ENCODE measurements at regions not wholly inside any gene's neighbourhood (a gene's known extent, or its start where the extent isn't known, plus 50 kb on each side); places are given as distances from the start of the nearest gene placed in this dataset.

DNA sequence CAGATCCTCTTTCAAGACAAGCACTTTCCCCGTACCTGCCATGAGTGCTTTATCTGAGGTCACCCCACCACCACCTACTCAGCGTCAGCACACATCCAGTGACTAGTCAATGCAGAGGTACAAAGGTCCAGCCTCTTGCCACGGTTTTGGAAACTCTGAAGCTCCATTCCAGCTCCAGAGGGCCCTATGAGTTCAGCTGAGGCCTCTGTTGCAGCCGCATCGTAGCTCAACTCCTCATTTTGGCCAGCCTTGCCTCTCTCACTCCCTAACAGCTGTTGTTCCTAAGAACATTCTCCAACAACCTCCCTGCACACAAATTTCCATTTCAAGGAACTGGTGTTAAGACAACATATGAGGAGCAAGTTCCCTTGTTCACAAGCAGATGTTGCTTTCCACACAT lies 405.1 kb upstream of the PROK2 start:
- no peak for TF ChIP-seq CREB1 (CRISPR knock-in tag; IDR thresholded peaks at IDR 0.05; ENCODE audit: low read depth)
- TF ChIP-seq, protein P1, sequence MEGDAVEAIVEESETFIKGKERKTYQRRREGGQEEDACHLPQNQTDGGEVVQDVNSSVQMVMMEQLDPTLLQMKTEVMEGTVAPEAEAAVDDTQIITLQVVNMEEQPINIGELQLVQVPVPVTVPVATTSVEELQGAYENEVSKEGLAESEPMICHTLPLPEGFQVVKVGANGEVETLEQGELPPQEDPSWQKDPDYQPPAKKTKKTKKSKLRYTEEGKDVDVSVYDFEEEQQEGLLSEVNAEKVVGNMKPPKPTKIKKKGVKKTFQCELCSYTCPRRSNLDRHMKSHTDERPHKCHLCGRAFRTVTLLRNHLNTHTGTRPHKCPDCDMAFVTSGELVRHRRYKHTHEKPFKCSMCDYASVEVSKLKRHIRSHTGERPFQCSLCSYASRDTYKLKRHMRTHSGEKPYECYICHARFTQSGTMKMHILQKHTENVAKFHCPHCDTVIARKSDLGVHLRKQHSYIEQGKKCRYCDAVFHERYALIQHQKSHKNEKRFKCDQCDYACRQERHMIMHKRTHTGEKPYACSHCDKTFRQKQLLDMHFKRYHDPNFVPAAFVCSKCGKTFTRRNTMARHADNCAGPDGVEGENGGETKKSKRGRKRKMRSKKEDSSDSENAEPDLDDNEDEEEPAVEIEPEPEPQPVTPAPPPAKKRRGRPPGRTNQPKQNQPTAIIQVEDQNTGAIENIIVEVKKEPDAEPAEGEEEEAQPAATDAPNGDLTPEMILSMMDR (conservative IDR thresholded peaks at IDR 0.05; ENCODE audit: low read depth in 2 of 2) = no peak
- TF ChIP-seq, protein P2, sequence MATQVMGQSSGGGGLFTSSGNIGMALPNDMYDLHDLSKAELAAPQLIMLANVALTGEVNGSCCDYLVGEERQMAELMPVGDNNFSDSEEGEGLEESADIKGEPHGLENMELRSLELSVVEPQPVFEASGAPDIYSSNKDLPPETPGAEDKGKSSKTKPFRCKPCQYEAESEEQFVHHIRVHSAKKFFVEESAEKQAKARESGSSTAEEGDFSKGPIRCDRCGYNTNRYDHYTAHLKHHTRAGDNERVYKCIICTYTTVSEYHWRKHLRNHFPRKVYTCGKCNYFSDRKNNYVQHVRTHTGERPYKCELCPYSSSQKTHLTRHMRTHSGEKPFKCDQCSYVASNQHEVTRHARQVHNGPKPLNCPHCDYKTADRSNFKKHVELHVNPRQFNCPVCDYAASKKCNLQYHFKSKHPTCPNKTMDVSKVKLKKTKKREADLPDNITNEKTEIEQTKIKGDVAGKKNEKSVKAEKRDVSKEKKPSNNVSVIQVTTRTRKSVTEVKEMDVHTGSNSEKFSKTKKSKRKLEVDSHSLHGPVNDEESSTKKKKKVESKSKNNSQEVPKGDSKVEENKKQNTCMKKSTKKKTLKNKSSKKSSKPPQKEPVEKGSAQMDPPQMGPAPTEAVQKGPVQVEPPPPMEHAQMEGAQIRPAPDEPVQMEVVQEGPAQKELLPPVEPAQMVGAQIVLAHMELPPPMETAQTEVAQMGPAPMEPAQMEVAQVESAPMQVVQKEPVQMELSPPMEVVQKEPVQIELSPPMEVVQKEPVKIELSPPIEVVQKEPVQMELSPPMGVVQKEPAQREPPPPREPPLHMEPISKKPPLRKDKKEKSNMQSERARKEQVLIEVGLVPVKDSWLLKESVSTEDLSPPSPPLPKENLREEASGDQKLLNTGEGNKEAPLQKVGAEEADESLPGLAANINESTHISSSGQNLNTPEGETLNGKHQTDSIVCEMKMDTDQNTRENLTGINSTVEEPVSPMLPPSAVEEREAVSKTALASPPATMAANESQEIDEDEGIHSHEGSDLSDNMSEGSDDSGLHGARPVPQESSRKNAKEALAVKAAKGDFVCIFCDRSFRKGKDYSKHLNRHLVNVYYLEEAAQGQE (IDR thresholded peaks at IDR 0.05; ENCODE audit: unreplicated experiment) = no peak
- TF ChIP-seq EZH2 (IDR thresholded peaks at IDR 0.05; ENCODE audit: low read depth, unreplicated experiment) = no peak
- no peak for TF ChIP-seq POLR2AphosphoS5 (IDR thresholded peaks at IDR 0.05; ENCODE audit: low read depth)
- no peak for TF ChIP-seq JUNB (IDR thresholded peaks at IDR 0.05; ENCODE audit: unreplicated experiment)
- no peak for TF ChIP-seq STAT1 (IDR thresholded peaks at IDR 0.05; ENCODE audit: unreplicated experiment)
